ENCODE measurements at regions not wholly inside any gene's neighbourhood (a gene's known extent, or its start where the extent isn't known, plus 50 kb on each side); places are given as distances from the start of the nearest gene placed in this dataset.

DNA sequence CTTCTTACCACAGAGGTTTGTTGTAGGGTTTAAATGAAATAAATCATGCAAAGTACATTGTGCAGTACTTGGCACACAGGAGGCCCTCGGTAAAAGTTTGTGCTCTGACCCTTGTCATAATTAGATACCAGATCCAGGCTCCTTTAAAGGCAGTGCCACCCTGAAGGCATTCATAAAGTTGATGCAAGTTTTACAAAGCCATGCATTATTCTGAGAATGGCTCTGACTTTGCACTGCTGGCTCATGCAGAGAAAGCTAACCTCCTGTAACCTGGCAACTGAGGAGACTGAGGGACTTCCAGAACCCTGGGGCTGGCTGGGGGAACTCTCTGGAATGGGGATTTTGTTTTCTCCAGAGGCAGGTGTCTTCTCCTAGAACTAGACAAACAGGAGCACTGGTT, 570.9 kb downstream of the CCSER2 start:
- intact Hi-C loops (cut with micrococcal nuclease): no loop called here
- Histone ChIP-seq H3K9me3 (ENCODE audit: control insufficient read depth in 2 of 3, low read length in 3 of 3) (no peaks in the 10 kb centered on the region), H3K4me3 (ENCODE audit: low read length) (no peak overlapping the region), H3K4me1 (ENCODE audit: control insufficient read depth in 2 of 2, insufficient read depth in 2 of 2, low read length in 2 of 2) (no peaks in the 10 kb centered on the region), H3K36me3 (ENCODE audit: control insufficient read depth in 2 of 3, insufficient read depth in 3 of 3, low read length in 3 of 3) (no peaks in the 10 kb centered on the region), H3K27me3 (ENCODE audit: control insufficient read depth in 2 of 2, insufficient read depth in 2 of 2, low read length in 2 of 2) (no peaks in the 10 kb centered on the region), H3K27ac (ENCODE audit: low read depth, low read length) (no peak overlapping the region)
- Mint-ChIP-seq H3K4me1 (no peaks in the 10 kb centered on the region), H3K27ac (no peak overlapping the region), H3K9me3 (peaks cover 0 to 2% (median 0%) of the 10 kb centered on the region in 11 donors), H3K4me3 (no peak overlapping the region), H3K36me3 (no peaks in the 10 kb centered on the region), H3K27me3 (peaks cover 0 to 13% (median 0%) of the 10 kb centered on the region in 5 donors)
- no peak for DNase-seq
- ChIA-PET POLR2A (no interaction called here), CTCF (no interaction called here)
- ATAC-seq: no peak

DNA sequence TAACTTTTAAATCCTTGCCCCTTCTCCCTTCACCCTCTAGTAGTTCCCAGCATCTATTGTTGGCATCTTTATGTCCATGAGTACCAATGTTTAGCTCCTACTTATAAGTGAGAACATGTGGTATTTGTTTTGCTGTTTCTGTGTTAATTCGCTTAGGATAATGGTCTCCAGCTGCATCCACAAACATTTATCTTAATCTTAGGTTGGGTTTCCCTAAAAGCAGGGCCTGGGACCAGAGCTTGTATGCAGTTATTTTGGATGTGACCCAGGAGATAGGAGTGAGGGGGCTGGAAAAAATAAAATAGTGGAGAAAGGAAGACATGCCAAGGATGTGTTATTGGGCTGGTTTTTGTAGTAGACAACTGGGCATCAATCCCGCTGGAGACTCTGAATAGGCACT, 571.8 kb downstream of the CCSER2 start:
- no peak overlapping the region for H3K27ac ChIP-seq (ENCODE audit: low read depth, low read length)
- ChIA-PET CTCF (no interaction called here), POLR2A (no interaction called here)
- no peaks in the 10 kb centered on the region for H3K9me3 ChIP-seq (ENCODE audit: control insufficient read depth in 2 of 3, low read length in 3 of 3)
- H3K4me3 ChIP-seq (ENCODE audit: low read length): no peak overlapping the region
- intact Hi-C loops (cut with micrococcal nuclease): no loop called here
- ATAC-seq (no peak), DNase-seq (no peak)
- no peaks in the 10 kb centered on the region for H3K27me3 ChIP-seq (ENCODE audit: control insufficient read depth in 2 of 2, insufficient read depth in 2 of 2, low read length in 2 of 2)
- H3K36me3 Mint-ChIP-seq: no peaks in the 10 kb centered on the region
- H3K4me1 ChIP-seq (ENCODE audit: control insufficient read depth in 2 of 2, insufficient read depth in 2 of 2, low read length in 2 of 2): no peaks in the 10 kb centered on the region
- H3K36me3 ChIP-seq (ENCODE audit: control insufficient read depth in 2 of 3, insufficient read depth in 3 of 3, low read length in 3 of 3): no peaks in the 10 kb centered on the region
- H3K4me3 Mint-ChIP-seq: no peak overlapping the region
- H3K9me3 Mint-ChIP-seq: peaks cover 0 to 2% (median 0%) of the 10 kb centered on the region in 11 donors
- peaks cover 0 to 13% (median 0%) of the 10 kb centered on the region in 5 donors for H3K27me3 Mint-ChIP-seq
- H3K27ac Mint-ChIP-seq: no peak overlapping the region
- H3K4me1 Mint-ChIP-seq: no peaks in the 10 kb centered on the region

DNA sequence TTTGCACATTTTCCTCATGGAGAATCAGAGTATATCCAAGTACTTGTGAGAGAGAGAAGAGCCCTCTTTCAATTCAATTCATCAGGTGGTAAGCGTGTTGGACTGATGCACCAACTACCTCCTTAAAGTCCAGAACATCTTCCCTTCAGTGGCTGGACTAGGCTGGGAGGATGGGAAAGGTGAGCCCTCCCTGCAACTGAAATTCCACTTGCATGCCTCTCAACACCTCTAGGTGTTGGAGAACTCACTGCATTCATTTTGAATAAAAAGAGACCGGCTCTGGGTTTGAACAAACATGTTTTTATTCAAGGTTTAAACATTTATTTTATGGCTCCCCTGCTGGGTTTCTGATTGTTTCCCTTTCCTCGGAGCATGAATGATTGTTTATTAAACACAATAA, 573.5 kb downstream of the CCSER2 start:
- ATAC-seq (no peak), DNase-seq (no peak)
- no peaks in the 10 kb centered on the region for H3K4me1 Mint-ChIP-seq
- H3K36me3 Mint-ChIP-seq: no peaks in the 10 kb centered on the region
- H3K9me3 Mint-ChIP-seq: peaks cover 0 to 2% (median 0%) of the 10 kb centered on the region in 11 donors
- no peaks in the 10 kb centered on the region for H3K36me3 ChIP-seq (ENCODE audit: control insufficient read depth in 2 of 3, insufficient read depth in 3 of 3, low read length in 3 of 3)
- no peaks in the 10 kb centered on the region for H3K9me3 ChIP-seq (ENCODE audit: control insufficient read depth in 2 of 3, low read length in 3 of 3)
- no peak overlapping the region for H3K4me3 ChIP-seq (ENCODE audit: low read length)
- H3K27ac ChIP-seq (ENCODE audit: low read depth, low read length): no peak overlapping the region
- ChIA-PET POLR2A (no interaction called here), CTCF (no interaction called here)
- peaks cover 0 to 13% (median 0%) of the 10 kb centered on the region in 5 donors for H3K27me3 Mint-ChIP-seq
- intact Hi-C loops (cut with micrococcal nuclease): no loop called here
- no peaks in the 10 kb centered on the region for H3K4me1 ChIP-seq (ENCODE audit: control insufficient read depth in 2 of 2, insufficient read depth in 2 of 2, low read length in 2 of 2)
- H3K4me3 Mint-ChIP-seq: no peak overlapping the region
- H3K27ac Mint-ChIP-seq: no peak overlapping the region
- H3K27me3 ChIP-seq (ENCODE audit: control insufficient read depth in 2 of 2, insufficient read depth in 2 of 2, low read length in 2 of 2): no peaks in the 10 kb centered on the region

DNA sequence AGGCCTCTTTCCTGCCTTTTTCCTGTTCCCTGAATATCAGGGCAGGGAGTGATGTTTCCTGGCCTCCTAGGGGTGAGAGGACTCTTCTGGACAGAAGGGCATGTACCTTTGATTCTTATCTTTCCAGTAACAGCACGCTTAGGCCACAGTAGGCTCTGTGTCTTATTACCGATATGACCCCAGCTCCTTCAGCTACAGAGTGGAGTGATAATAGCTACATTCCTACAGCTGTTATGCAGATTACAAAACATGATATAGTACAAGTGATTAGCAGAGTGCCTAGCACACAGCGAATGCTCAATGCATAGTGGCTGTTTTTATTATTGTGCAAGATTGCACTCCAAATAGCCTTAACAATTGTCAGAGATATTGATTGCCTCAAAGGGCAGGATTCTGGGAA, 574.2 kb downstream of the CCSER2 start:
- ChIA-PET POLR2A (no interaction called here), CTCF (no interaction called here)
- Mint-ChIP-seq H3K4me3 (no peak overlapping the region), H3K36me3 (no peaks in the 10 kb centered on the region), H3K27me3 (peaks cover 0 to 15% (median 0%) of the 10 kb centered on the region in 5 donors), H3K4me1 (no peaks in the 10 kb centered on the region), H3K9me3 (peaks cover 0 to 2% (median 0%) of the 10 kb centered on the region in 11 donors), H3K27ac (no peak overlapping the region)
- H3K4me3 ChIP-seq (ENCODE audit: low read length): no peak overlapping the region
- no peak for DNase-seq
- no peaks in the 10 kb centered on the region for H3K4me1 ChIP-seq (ENCODE audit: control insufficient read depth in 2 of 2, insufficient read depth in 2 of 2, low read length in 2 of 2)
- H3K27me3 ChIP-seq (ENCODE audit: control insufficient read depth in 2 of 2, insufficient read depth in 2 of 2, low read length in 2 of 2): no peaks in the 10 kb centered on the region
- no peak for ATAC-seq
- intact Hi-C loops (cut with micrococcal nuclease): no loop called here
- H3K36me3 ChIP-seq (ENCODE audit: control insufficient read depth in 2 of 3, insufficient read depth in 3 of 3, low read length in 3 of 3): no peaks in the 10 kb centered on the region
- H3K27ac ChIP-seq (ENCODE audit: low read depth, low read length): no peak overlapping the region
- H3K9me3 ChIP-seq (ENCODE audit: control insufficient read depth in 2 of 3, low read length in 3 of 3): no peaks in the 10 kb centered on the region

DNA sequence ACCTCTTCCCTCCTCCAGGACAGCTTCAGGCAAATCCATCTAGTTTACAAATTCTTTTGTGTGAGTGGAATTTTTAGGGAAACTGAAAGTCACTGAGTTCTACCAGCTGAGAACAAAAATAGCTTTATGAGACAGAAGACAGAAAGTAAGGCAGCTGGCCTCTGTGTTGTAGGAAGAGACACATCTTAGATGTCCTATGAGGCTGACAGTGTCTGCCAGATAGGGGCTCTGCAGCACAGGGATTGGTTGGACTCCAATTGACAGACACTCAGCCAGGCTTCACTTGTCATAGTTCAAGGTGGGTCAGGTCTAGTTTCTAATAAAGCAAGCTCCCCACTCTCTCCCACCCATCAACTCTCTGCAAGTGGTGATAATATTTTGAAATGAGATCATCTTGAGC, 574.9 kb downstream of the CCSER2 start:
- Histone ChIP-seq H3K4me1 (ENCODE audit: control insufficient read depth in 2 of 2, insufficient read depth in 2 of 2, low read length in 2 of 2) (no peaks in the 10 kb centered on the region), H3K4me3 (ENCODE audit: low read length) (no peak overlapping the region), H3K9me3 (ENCODE audit: control insufficient read depth in 2 of 3, low read length in 3 of 3) (no peaks in the 10 kb centered on the region), H3K36me3 (ENCODE audit: control insufficient read depth in 2 of 3, insufficient read depth in 3 of 3, low read length in 3 of 3) (no peaks in the 10 kb centered on the region), H3K27ac (ENCODE audit: low read depth, low read length) (no peak overlapping the region), H3K27me3 (ENCODE audit: control insufficient read depth in 2 of 2, insufficient read depth in 2 of 2, low read length in 2 of 2) (no peaks in the 10 kb centered on the region)
- intact Hi-C loops (cut with micrococcal nuclease): no loop called here
- Mint-ChIP-seq H3K27ac (no peak overlapping the region), H3K36me3 (no peaks in the 10 kb centered on the region), H3K27me3 (peaks cover 0 to 20% (median 0%) of the 10 kb centered on the region in 5 donors), H3K9me3 (peaks cover 0 to 3% (median 0%) of the 10 kb centered on the region in 11 donors), H3K4me1 (no peaks in the 10 kb centered on the region), H3K4me3 (no peak overlapping the region)
- DNase-seq (no peak), ATAC-seq (no peak)
- ChIA-PET POLR2A (no interaction called here), CTCF (no interaction called here)

DNA sequence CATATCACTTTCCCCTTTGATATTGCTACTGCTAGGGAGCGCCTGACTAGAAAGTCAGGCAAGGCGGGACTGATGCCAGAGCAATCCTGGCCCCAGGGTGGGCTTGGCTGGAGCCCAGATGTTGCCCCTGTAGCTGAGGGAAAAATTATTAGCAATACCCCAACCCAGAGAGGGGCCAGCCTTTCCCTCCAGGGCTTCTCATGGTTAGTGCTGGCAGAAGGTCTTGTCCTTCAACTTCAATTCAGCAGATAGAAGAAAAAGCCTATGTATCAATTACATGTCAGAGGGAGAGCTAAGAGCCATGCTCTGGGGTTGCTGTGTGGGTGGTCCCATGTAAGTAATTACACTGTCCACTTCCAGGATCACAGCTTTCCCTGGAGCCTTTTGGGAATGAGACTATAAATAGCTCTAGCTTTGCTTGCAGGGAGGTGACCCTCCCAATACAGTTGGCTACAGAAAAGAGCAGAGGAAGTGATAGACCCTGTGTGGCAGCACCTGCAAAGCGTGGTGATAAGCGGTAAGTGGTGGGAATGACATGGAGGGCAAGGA, 579.1 kb downstream of the CCSER2 start:
- Histone ChIP-seq H3K27me3 (ENCODE audit: control insufficient read depth in 2 of 2, insufficient read depth in 2 of 2, low read length in 2 of 2) (no peaks in the 10 kb centered on the region), H3K36me3 (ENCODE audit: control insufficient read depth in 2 of 3, insufficient read depth in 3 of 3, low read length in 3 of 3) (no peaks in the 10 kb centered on the region), H3K4me1 (ENCODE audit: control insufficient read depth in 2 of 2, insufficient read depth in 2 of 2, low read length in 2 of 2) (no peaks in the 10 kb centered on the region), H3K4me3 (ENCODE audit: low read length) (no peak overlapping the region), H3K9me3 (ENCODE audit: control insufficient read depth in 2 of 3, low read length in 3 of 3) (no peaks in the 10 kb centered on the region), H3K27ac (ENCODE audit: low read depth, low read length) (no peak overlapping the region)
- H3K4me1 Mint-ChIP-seq: no peaks in the 10 kb centered on the region
- H3K9me3 Mint-ChIP-seq: peaks cover 0 to 6% (median 0%) of the 10 kb centered on the region in 11 donors
- peaks cover 0 to 12% (median 0%) of the 10 kb centered on the region in 5 donors for H3K27me3 Mint-ChIP-seq
- intact Hi-C loops (cut with micrococcal nuclease): no loop called here
- no peak overlapping the region for H3K27ac Mint-ChIP-seq
- H3K4me3 Mint-ChIP-seq: no peak overlapping the region
- POLR2A ChIA-PET: no interaction called here
- CTCF ChIA-PET: no interaction called here
- no peak for ATAC-seq
- H3K36me3 Mint-ChIP-seq: no peaks in the 10 kb centered on the region
- no peak for DNase-seq

DNA sequence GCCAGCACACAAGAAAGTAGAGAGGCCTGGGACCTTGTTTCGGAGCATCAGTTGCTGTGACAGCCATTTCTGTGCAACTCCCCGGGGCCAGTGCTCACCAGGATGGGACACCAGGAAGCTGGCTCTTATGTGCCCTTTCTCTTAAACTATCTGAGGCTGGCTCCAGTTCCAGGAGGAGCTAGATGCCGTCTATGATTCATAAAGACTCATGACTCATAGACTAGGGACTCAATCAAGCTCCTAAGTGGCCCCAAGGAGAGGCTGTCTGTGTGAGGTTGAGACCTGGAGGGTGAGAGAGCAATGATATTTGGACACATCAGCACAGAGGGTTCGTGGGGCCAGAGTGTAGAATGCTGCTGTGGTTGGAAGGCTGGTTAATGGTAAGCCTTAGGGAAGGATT, 580.1 kb downstream of the CCSER2 start:
- peaks cover 0 to 12% (median 0%) of the 10 kb centered on the region in 5 donors for H3K27me3 Mint-ChIP-seq
- ChIA-PET POLR2A (no interaction called here), CTCF (no interaction called here)
- H3K9me3 ChIP-seq (ENCODE audit: control insufficient read depth in 2 of 3, low read length in 3 of 3): no peaks in the 10 kb centered on the region
- H3K4me3 ChIP-seq (ENCODE audit: low read length): no peak overlapping the region
- H3K4me1 Mint-ChIP-seq: no peaks in the 10 kb centered on the region
- ATAC-seq (no peak), DNase-seq (no peak)
- peaks cover 0 to 6% (median 0%) of the 10 kb centered on the region in 11 donors for H3K9me3 Mint-ChIP-seq
- H3K27ac ChIP-seq (ENCODE audit: low read depth, low read length): no peak overlapping the region
- H3K36me3 ChIP-seq (ENCODE audit: control insufficient read depth in 2 of 3, insufficient read depth in 3 of 3, low read length in 3 of 3): no peaks in the 10 kb centered on the region
- no peaks in the 10 kb centered on the region for H3K4me1 ChIP-seq (ENCODE audit: control insufficient read depth in 2 of 2, insufficient read depth in 2 of 2, low read length in 2 of 2)
- intact Hi-C loops (cut with micrococcal nuclease): no loop called here
- H3K36me3 Mint-ChIP-seq: no peaks in the 10 kb centered on the region
- no peak overlapping the region for H3K4me3 Mint-ChIP-seq
- no peak overlapping the region for H3K27ac Mint-ChIP-seq
- H3K27me3 ChIP-seq (ENCODE audit: control insufficient read depth in 2 of 2, insufficient read depth in 2 of 2, low read length in 2 of 2): no peaks in the 10 kb centered on the region

Data from naive thymus-derived CD4-positive, alpha-beta T cell (primary cell).